ENCODE measurements at regions not wholly inside any gene's neighbourhood (a gene's known extent, or its start where the extent isn't known, plus 50 kb on each side); places are given as distances from the start of the nearest gene placed in this dataset.
"Not testable (repeated sequence)": the region's sequence is repeated elsewhere in the genome, so short reads cannot be mapped to it uniquely, and the experiment has no call there.

GRCh38 chr3:135426508-135426907 is 539.0 kb upstream of the PPP2R3A start:
- Histone ChIP-seq H4K20me1 (ENCODE audit: insufficient read depth, low read length) (no peaks in the 10 kb centered on the region), H3K79me2 (ENCODE audit: insufficient read depth, low read length) (no peaks in the 10 kb centered on the region), H3K4me3 (ENCODE audit: insufficient read depth, low read length) (no peak overlapping the region), H3K4me1 (ENCODE audit: insufficient read depth, low read length) (no peaks in the 10 kb centered on the region), H3K27ac (ENCODE audit: low read depth, low read length) (no peak overlapping the region), H3K27me3 (ENCODE audit: insufficient read depth, low read length) (no peaks in the 10 kb centered on the region), H3K36me3 (ENCODE audit: insufficient read depth, low read length) (no peaks in the 10 kb centered on the region), H2AFZ (ENCODE audit: low read length) (no peak overlapping the region), H3K4me2 (ENCODE audit: insufficient read depth, low read length) (no peak overlapping the region), H3K9me3 (ENCODE audit: low read depth, low read length) (no peaks in the 10 kb centered on the region)
- TF ChIP-seq CTCF (IDR thresholded peaks at IDR 0.05; ENCODE audit: extremely low read depth, low read depth, low read length) = no peak
- no peak for DNase-seq (ENCODE audit: insufficient read length, low spot score, missing footprints)

- no peak overlapping the region for H3K27ac ChIP-seq (ENCODE audit: low read depth, low read length)
- no peaks in the 10 kb centered on the region for H3K36me3 ChIP-seq (ENCODE audit: insufficient read depth, low read length)
- no peak overlapping the region for H2AFZ ChIP-seq (ENCODE audit: low read length)
- H3K9me3 ChIP-seq (ENCODE audit: low read depth, low read length) = no peaks in the 10 kb centered on the region
- H3K79me2 ChIP-seq (ENCODE audit: insufficient read depth, low read length) = no peaks in the 10 kb centered on the region
- TF ChIP-seq CTCF (IDR thresholded peaks at IDR 0.05; ENCODE audit: extremely low read depth, low read depth, low read length) = no peak
- H3K4me1 ChIP-seq (ENCODE audit: insufficient read depth, low read length) = no peaks in the 10 kb centered on the region
- no peak overlapping the region for H3K4me3 ChIP-seq (ENCODE audit: insufficient read depth, low read length)
- H3K27me3 ChIP-seq (ENCODE audit: insufficient read depth, low read length) = no peaks in the 10 kb centered on the region
- no peak overlapping the region for H3K4me2 ChIP-seq (ENCODE audit: insufficient read depth, low read length)
- no peaks in the 10 kb centered on the region for H4K20me1 ChIP-seq (ENCODE audit: insufficient read depth, low read length)
- no peak for DNase-seq (ENCODE audit: insufficient read length, low spot score, missing footprints)
Observed at GRCh38 chr3:135432402-135432801, 533.1 kb upstream of the PPP2R3A start.

DNA sequence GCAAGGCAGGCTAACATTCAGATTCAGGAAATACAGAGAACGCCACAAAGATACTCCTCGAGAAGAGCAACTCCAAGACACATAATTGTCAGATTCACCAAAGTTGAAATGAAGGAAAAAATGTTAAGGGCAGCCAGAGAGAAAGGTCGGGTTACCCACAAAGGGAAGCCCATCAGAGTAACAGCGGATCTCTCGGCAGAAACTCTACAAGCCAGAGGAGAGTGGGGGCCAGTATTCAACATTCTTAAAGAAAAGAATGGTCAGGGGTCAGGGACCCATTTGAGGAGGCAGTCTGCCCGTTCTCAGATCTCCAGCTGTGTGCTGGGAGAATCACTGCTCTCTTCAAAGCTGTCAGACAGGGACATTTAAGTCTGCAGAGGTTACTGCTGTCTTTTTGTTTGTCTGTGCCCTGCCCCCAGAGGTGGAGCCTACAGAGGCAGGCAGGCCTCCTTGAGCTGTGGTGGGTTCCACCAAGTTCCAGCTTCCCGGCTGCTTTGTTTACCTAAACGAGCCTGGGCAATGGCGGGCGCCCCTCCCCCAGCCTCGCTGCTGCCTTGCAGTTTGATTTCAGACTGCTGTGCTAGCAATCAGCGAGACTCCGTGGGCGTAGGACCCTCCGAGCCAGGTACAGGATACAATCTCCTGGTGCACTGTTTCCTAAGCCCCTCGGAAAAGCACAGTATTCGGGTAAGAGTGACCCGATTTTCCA is 526.5 kb upstream of the PPP2R3A start:
- not testable (repeated sequence) for H3K4me2 ChIP-seq (ENCODE audit: insufficient read depth, low read length); H3K27me3 ChIP-seq (ENCODE audit: insufficient read depth, low read length); H3K36me3 ChIP-seq (ENCODE audit: insufficient read depth, low read length); H3K4me1 ChIP-seq (ENCODE audit: insufficient read depth, low read length); H3K27ac ChIP-seq (ENCODE audit: low read depth, low read length); H4K20me1 ChIP-seq (ENCODE audit: insufficient read depth, low read length); H3K79me2 ChIP-seq (ENCODE audit: insufficient read depth, low read length); H2AFZ ChIP-seq (ENCODE audit: low read length); H3K4me3 ChIP-seq (ENCODE audit: insufficient read depth, low read length); DNase-seq (ENCODE audit: insufficient read length, low spot score, missing footprints); H3K9me3 ChIP-seq (ENCODE audit: low read depth, low read length)

DNA sequence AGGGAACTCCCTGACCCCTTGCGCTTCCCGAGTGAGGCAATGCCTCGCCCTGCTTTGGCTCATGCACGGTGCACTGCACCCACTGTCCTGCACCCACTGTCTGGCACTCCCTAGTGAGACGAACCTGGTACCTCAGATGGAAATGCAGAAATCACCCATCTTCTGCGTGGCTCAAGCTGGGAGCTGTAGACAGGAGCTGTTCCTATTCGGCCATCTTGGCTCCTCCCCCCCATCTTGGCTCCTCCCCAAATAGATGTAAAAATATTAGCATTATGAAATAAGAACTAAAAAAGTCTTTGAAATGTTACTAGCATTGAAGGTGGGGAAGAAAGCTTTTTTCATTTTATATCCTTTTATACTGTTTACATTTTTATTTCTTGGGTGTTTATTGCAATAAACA is 525.9 kb upstream of the PPP2R3A start:
- not testable (repeated sequence) for H4K20me1 ChIP-seq (ENCODE audit: insufficient read depth, low read length); DNase-seq (ENCODE audit: insufficient read length, low spot score, missing footprints); H3K27me3 ChIP-seq (ENCODE audit: insufficient read depth, low read length); H3K4me3 ChIP-seq (ENCODE audit: insufficient read depth, low read length); H3K4me2 ChIP-seq (ENCODE audit: insufficient read depth, low read length); H2AFZ ChIP-seq (ENCODE audit: low read length); H3K9me3 ChIP-seq (ENCODE audit: low read depth, low read length); H3K36me3 ChIP-seq (ENCODE audit: insufficient read depth, low read length); H3K27ac ChIP-seq (ENCODE audit: low read depth, low read length); H3K4me1 ChIP-seq (ENCODE audit: insufficient read depth, low read length); H3K79me2 ChIP-seq (ENCODE audit: insufficient read depth, low read length)

- Histone ChIP-seq H3K79me2 (ENCODE audit: insufficient read depth, low read length) (no peaks in the 10 kb centered on the region), H3K27me3 (ENCODE audit: insufficient read depth, low read length) (no peaks in the 10 kb centered on the region), H3K4me2 (ENCODE audit: insufficient read depth, low read length) (no peak overlapping the region), H2AFZ (ENCODE audit: low read length) (no peak overlapping the region), H3K27ac (ENCODE audit: low read depth, low read length) (no peak overlapping the region), H3K4me3 (ENCODE audit: insufficient read depth, low read length) (no peak overlapping the region), H4K20me1 (ENCODE audit: insufficient read depth, low read length) (no peaks in the 10 kb centered on the region), H3K4me1 (ENCODE audit: insufficient read depth, low read length) (no peaks in the 10 kb centered on the region), H3K9me3 (ENCODE audit: low read depth, low read length) (no peaks in the 10 kb centered on the region), H3K36me3 (ENCODE audit: insufficient read depth, low read length) (no peaks in the 10 kb centered on the region)
- DNase-seq (ENCODE audit: insufficient read length, low spot score, missing footprints) = no peak
- TF ChIP-seq CTCF (IDR thresholded peaks at IDR 0.05; ENCODE audit: extremely low read depth, low read depth, low read length) = no peak
Observed at GRCh38 chr3:135440233-135440632, 525.3 kb upstream of the PPP2R3A start.
